HL-60 (cell line): ENCODE measurements at regions not wholly inside any gene's neighbourhood (a gene's known extent, or its start where the extent isn't known, plus 50 kb on each side); places are given as distances from the start of the nearest gene placed in this dataset.

Source experiments
- DNase-seq, 2 experiments: peaks; one replicate each; pipeline ENCODE4 v3.0.0-alpha.2; 2010 to 2020; ENCODE audit warnings: low read depth in 1 of 2, low spot score in 1 of 2
- H3K27ac ChIP-seq: fragments of 250-450 bp; sonication (Bioruptor Pico); replicated peaks from 2 replicates; pipeline ENCODE4 v1.5.1; 2020; ENCODE audit warnings: mild to moderate bottlenecking, moderate library complexity
- H3K27me3 ChIP-seq: fragments of 250-450 bp; sonication (Bioruptor Pico); 2 replicates; pipeline ENCODE4 v1.5.1; 2021; ENCODE audit warnings: mild to moderate bottlenecking, moderate library complexity; ENCODE audit not compliant: insufficient read depth, poor library complexity, severe bottlenecking
- H3K4me3 ChIP-seq: replicated peaks from 2 replicates; pipeline ENCODE4 v1.5.1; 2011; ENCODE audit warnings: mild to moderate bottlenecking, control low read depth, low read length; ENCODE audit not compliant: insufficient read depth
- GABPA ChIP-seq: IDR thresholded peaks from 2 replicates; pipeline ENCODE4 v1.6.1; 2012; ENCODE audit warnings: low read depth
- POLR2AphosphoS5 ChIP-seq: IDR thresholded peaks from 2 replicates; pipeline ENCODE4 v1.6.1; 2012; ENCODE audit warnings: low read depth
- SPI1 ChIP-seq: IDR thresholded peaks from 2 replicates; pipeline ENCODE4 v1.6.1; 2012; ENCODE audit warnings: low read depth, mild to moderate bottlenecking, borderline replicate concordance
- TF ChIP-seq, protein P1 (sequence below): IDR thresholded peaks from one replicate; pipeline ENCODE4 v1.5.1; 2011; ENCODE audit warnings: low read length, control low read depth, inconsistent platforms; ENCODE audit not compliant: insufficient read depth
- TF ChIP-seq, protein P2 (sequence below): IDR thresholded peaks from 2 replicates; pipeline ENCODE4 v1.6.1; 2012; ENCODE audit warnings: low read depth; ENCODE audit not compliant: insufficient replicate concordance

DNA sequence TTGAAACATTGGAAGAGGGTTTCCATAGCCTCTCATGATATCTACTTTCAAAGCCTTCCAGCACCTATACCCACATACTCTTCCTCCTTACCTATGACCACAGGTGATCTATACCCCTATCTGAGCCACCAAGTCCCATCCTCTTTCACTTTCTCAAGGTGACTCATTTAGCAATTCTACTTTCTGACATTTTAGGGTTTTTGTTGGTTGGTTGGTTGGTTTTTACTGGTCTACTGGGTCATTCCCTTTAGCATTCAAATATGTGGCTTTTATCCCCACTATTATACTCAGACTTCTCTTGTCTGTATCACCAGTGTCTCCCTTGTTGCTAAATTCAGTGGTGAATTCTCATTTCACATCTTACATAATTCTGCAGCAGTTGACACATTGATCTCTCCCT lies 130.4 kb upstream of the STEAP4 start:
- H3K27ac ChIP-seq: no peak overlapping the region
- H3K4me3 ChIP-seq: no peak overlapping the region
- TF ChIP-seq, protein P1, sequence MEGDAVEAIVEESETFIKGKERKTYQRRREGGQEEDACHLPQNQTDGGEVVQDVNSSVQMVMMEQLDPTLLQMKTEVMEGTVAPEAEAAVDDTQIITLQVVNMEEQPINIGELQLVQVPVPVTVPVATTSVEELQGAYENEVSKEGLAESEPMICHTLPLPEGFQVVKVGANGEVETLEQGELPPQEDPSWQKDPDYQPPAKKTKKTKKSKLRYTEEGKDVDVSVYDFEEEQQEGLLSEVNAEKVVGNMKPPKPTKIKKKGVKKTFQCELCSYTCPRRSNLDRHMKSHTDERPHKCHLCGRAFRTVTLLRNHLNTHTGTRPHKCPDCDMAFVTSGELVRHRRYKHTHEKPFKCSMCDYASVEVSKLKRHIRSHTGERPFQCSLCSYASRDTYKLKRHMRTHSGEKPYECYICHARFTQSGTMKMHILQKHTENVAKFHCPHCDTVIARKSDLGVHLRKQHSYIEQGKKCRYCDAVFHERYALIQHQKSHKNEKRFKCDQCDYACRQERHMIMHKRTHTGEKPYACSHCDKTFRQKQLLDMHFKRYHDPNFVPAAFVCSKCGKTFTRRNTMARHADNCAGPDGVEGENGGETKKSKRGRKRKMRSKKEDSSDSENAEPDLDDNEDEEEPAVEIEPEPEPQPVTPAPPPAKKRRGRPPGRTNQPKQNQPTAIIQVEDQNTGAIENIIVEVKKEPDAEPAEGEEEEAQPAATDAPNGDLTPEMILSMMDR: no peak
- TF ChIP-seq, protein P2, sequence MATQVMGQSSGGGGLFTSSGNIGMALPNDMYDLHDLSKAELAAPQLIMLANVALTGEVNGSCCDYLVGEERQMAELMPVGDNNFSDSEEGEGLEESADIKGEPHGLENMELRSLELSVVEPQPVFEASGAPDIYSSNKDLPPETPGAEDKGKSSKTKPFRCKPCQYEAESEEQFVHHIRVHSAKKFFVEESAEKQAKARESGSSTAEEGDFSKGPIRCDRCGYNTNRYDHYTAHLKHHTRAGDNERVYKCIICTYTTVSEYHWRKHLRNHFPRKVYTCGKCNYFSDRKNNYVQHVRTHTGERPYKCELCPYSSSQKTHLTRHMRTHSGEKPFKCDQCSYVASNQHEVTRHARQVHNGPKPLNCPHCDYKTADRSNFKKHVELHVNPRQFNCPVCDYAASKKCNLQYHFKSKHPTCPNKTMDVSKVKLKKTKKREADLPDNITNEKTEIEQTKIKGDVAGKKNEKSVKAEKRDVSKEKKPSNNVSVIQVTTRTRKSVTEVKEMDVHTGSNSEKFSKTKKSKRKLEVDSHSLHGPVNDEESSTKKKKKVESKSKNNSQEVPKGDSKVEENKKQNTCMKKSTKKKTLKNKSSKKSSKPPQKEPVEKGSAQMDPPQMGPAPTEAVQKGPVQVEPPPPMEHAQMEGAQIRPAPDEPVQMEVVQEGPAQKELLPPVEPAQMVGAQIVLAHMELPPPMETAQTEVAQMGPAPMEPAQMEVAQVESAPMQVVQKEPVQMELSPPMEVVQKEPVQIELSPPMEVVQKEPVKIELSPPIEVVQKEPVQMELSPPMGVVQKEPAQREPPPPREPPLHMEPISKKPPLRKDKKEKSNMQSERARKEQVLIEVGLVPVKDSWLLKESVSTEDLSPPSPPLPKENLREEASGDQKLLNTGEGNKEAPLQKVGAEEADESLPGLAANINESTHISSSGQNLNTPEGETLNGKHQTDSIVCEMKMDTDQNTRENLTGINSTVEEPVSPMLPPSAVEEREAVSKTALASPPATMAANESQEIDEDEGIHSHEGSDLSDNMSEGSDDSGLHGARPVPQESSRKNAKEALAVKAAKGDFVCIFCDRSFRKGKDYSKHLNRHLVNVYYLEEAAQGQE: no peak
- TF ChIP-seq POLR2AphosphoS5 (no peak), GABPA (no peak), SPI1 (no peak)
- peaks cover 2% of the 10 kb centered on the region for H3K27me3 ChIP-seq
- DNase-seq: no peak

DNA sequence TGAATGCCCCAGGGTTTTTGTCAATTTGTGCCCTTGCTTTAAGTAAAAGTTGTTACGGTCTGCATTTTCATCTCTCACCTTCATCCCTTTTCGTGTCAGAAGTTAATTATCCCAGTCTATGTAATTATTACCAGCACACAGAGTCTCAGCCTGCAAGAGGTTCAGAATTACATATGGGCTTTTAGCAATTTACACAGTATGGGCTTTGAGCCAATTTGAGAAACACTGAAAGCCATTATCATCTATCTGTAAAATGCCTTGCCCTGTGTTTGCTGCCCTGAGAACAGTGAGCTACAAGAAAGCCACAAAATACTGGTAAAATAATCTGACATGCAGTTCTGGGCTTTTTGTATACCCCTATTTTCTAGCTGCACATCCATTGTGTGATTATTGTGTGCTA lies 125.6 kb upstream of the STEAP4 start:
- Histone ChIP-seq H3K4me3 (no peak overlapping the region), H3K27me3 (no peaks in the 10 kb centered on the region), H3K27ac (no peak overlapping the region)
- no peak for DNase-seq
- TF ChIP-seq, protein P1: no peak
- TF ChIP-seq GABPA (no peak), SPI1 (no peak), POLR2AphosphoS5 (no peak)
- TF ChIP-seq, protein P2: no peak

DNA sequence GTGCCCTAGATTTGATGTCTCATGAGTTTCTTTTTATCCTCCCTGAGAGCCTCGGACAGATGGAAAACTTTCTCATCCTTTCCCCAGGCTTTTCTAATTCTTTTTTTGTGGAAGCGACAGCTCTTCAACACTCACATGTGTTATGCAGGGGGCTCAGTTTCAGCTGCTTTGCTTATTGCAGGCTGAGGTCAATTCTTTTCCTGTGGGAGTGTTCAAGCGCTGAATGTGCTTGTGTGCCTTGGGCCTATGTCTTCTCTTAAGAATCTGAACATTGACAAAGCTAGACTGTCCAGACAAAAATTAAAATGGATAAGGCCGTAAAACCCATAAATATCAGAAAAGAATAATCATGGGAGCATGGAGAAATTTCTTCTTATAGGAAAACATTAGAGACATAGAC lies 125.2 kb upstream of the STEAP4 start:
- H3K27me3 ChIP-seq: no peaks in the 10 kb centered on the region
- no peak overlapping the region for H3K4me3 ChIP-seq
- TF ChIP-seq, protein P1: no peak
- TF ChIP-seq SPI1: no peak
- TF ChIP-seq POLR2AphosphoS5: no peak
- TF ChIP-seq GABPA: no peak
- TF ChIP-seq, protein P2: no peak
- no peak overlapping the region for H3K27ac ChIP-seq
- no peak for DNase-seq
